ENCODE measurements at regions not wholly inside any gene's neighbourhood (a gene's known extent, or its start where the extent isn't known, plus 50 kb on each side); places are given as distances from the start of the nearest gene placed in this dataset.
A peak's percentile ranks its signal among the peaks of the same experiment; 100 is the strongest.

DNA sequence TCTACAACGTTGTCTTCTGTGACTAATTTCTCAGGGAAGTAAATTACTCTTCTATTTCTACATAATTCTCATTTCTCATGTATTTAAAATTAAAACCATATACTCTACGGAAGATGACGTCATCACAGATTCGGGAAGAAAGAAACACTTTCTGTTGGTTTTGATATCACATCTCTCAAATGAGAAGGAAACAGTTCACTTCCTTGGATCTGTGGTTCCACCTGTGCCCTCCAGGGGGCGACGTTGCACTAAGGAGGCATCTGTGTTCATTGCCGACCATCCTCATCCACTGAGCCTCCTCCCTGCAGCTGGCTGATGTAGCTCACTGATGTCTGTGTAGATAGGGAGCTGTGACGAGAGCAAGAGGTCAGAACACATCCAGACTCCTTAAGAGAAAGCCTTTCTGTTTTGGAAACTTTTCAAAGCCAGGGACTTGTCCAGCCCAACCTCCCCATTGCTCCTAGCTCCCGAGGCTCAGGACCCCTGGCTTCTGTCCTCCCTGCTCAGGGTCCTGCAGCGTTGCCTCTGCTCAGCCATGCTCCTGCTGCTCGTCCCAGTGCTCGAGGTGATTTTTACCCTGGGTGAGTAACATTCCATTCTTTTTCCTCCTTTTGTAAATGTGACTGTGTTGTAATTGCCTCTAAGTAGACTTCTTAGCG lies 172.7 kb upstream of the OR4E1 start:
- ATAC-seq (peak; percentile 79), DNase-seq (peak in 2 of 4 donors; percentile 1 to 80)
- intact Hi-C loops (cut with DNase I): no loop called here
- H3K36me3 ChIP-seq: no peaks in the 10 kb centered on the region
- TF ChIP-seq, protein P1, sequence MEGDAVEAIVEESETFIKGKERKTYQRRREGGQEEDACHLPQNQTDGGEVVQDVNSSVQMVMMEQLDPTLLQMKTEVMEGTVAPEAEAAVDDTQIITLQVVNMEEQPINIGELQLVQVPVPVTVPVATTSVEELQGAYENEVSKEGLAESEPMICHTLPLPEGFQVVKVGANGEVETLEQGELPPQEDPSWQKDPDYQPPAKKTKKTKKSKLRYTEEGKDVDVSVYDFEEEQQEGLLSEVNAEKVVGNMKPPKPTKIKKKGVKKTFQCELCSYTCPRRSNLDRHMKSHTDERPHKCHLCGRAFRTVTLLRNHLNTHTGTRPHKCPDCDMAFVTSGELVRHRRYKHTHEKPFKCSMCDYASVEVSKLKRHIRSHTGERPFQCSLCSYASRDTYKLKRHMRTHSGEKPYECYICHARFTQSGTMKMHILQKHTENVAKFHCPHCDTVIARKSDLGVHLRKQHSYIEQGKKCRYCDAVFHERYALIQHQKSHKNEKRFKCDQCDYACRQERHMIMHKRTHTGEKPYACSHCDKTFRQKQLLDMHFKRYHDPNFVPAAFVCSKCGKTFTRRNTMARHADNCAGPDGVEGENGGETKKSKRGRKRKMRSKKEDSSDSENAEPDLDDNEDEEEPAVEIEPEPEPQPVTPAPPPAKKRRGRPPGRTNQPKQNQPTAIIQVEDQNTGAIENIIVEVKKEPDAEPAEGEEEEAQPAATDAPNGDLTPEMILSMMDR (IDR thresholded peaks at IDR 0.05): peak; percentile 50 to 55
- H3K27ac ChIP-seq: no peak overlapping the region
- no peaks in the 10 kb centered on the region for H3K4me1 ChIP-seq
- peaks cover 0 to 3% of the 10 kb centered on the region in 2 donors for H3K27me3 ChIP-seq
- no peaks in the 10 kb centered on the region for H3K9me3 ChIP-seq
- no peak overlapping the region for H3K4me3 ChIP-seq

DNA sequence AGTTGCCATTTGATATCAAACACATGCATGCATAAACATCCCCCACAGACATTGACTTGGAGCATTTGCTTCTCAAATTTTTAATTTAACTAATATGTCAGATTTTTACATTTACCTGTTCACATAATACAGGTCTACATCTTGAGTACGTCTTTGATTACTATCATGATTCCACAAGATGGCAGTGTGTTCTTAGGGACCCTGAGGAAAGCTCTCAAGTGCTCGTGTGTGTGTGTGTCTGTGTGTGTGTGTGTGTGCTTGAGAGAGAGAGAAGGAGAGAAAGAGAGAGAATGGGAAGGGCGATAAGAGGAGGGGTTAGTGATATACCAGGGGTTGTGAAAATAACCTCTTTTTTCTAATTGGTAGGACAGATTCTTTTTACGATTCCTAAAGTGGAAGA lies 167.1 kb upstream of the OR4E1 start:
- TF ChIP-seq, protein P1 (IDR thresholded peaks at IDR 0.05): no peak
- intact Hi-C loops (cut with DNase I): no loop called here
- ATAC-seq: no peak

DNA sequence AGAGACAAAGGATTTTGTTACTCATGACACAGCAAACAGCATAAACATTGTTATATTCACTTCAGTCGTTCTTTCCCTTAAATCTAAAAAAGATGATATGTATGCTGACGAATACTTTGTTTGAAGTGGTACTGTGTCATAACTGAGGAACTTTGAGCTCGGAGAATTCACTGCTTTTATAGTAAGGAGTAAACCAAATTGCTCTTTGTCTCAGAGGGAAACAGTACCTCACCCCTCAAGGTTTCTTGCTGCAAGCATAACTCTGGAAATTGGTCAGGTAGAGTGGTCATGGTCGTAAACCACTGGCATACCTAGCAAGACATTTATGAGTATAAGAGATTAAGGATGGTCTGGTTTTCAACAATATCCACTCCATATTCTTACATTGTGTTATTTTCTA lies 160.2 kb upstream of the OR4E1 start:
- intact Hi-C loops (cut with DNase I): no loop called here
- TF ChIP-seq, protein P1 (IDR thresholded peaks at IDR 0.05): no peak

More for the DNA sequence above, 167.1 kb upstream of the OR4E1 start:
- Histone ChIP-seq H3K36me3 (no peaks in the 10 kb centered on the region), H3K4me3 (no peak overlapping the region), H3K4me1 (no peaks in the 10 kb centered on the region), H3K9me3 (peaks cover 0 to 3% of the 10 kb centered on the region in 2 donors), H3K27ac (no peak overlapping the region), H3K27me3 (no peaks in the 10 kb centered on the region)
- no peak for DNase-seq

DNA sequence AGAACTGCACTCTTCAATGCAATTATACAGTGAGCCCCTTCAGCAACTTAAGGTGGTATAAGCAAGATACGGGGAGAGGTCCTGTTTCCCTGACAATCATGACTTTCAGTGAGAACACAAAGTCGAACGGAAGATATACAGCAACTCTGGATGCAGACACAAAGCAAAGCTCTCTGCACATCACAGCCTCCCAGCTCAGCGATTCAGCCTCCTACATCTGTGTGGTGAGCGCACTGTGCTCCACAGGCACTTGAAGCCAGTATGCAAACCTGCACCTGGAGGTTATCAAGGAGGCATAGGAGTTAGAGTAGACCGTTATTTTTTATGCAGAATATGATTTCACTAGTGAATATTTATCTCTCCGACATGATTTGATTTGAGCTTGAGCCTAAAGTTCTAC lies 152.2 kb upstream of the OR4E1 start:
- H3K27me3 ChIP-seq: peaks cover 0 to 26% of the 10 kb centered on the region in 2 donors
- no peak overlapping the region for H3K4me3 ChIP-seq
- no peak for ATAC-seq
- intact Hi-C loops (cut with DNase I): no loop called here
- TF ChIP-seq, protein P1 (IDR thresholded peaks at IDR 0.05): no peak
- H3K27ac ChIP-seq: no peak overlapping the region
- H3K36me3 ChIP-seq: no peaks in the 10 kb centered on the region
- H3K9me3 ChIP-seq: no peaks in the 10 kb centered on the region
- no peak for DNase-seq
- no peaks in the 10 kb centered on the region for H3K4me1 ChIP-seq

More for the DNA sequence above, 160.2 kb upstream of the OR4E1 start:
- peaks cover 0 to 7% of the 10 kb centered on the region in 2 donors for H3K27me3 ChIP-seq
- no peaks in the 10 kb centered on the region for H3K36me3 ChIP-seq
- H3K4me3 ChIP-seq: no peak overlapping the region
- no peak for DNase-seq
- ATAC-seq: no peak
- H3K27ac ChIP-seq: no peak overlapping the region
- peaks cover 0 to 12% of the 10 kb centered on the region in 2 donors for H3K9me3 ChIP-seq
- no peaks in the 10 kb centered on the region for H3K4me1 ChIP-seq

DNA sequence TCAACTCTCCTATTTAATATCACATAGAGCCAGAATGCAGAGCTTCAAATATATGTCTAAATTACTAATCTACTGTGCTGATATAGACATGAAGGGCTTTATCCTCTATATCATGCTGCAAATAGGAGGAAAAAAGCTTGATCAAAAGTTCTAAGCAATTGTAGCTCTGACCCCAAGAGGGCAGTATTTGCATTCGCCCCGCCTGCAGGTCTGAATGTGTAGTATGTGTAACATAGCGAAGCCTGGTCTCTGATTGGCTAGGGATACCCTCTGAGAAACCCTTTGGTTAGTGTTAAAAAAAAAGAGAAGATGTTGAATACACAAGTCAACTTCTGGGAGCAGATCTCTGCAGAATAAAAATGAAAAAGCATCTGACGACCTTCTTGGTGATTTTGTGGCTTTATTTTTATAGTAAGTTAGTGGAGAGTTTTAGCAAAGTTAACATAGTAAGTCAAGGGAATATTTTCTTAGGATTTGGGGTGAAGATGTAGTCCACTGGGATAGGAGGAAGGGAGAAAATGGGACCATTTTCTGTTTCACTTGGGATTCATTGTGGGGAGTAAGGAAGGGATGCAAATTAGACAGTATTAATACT lies 151.6 kb upstream of the OR4E1 start:
- DNase-seq (peak in 1 of 4 donors; percentile 10), ATAC-seq (peak; percentile 49)
- Histone ChIP-seq H3K4me3 (no peak overlapping the region), H3K9me3 (no peaks in the 10 kb centered on the region), H3K27me3 (peaks cover 0 to 25% of the 10 kb centered on the region in 2 donors), H3K27ac (no peak overlapping the region), H3K4me1 (no peaks in the 10 kb centered on the region), H3K36me3 (no peaks in the 10 kb centered on the region)
- TF ChIP-seq, protein P1 (IDR thresholded peaks at IDR 0.05): peak; percentile 9 to 10
- intact Hi-C loops (cut with DNase I): no loop called here

All from left lung (tissue), 4 donors.